A673 (cell line): ENCODE measurements at regions not wholly inside any gene's neighbourhood (a gene's known extent, or its start where the extent isn't known, plus 50 kb on each side); places are given as distances from the start of the nearest gene placed in this dataset.
"Not testable (repeated sequence)": the region's sequence is repeated elsewhere in the genome, so short reads cannot be mapped to it uniquely, and the experiment has no call there.

Source experiments
- CTCF ChIP-seq: fragments of 300-800, 200-600 bp; sonication (generic); conservative IDR thresholded peaks from 2 replicates; pipeline ENCODE4 v1.5.1; 2017; ENCODE audit warnings: low read depth, mild to moderate bottlenecking, antibody characterized with exemption, low read length, moderate library complexity, mixed read lengths
- EZH2 ChIP-seq: fragments of 200-600 bp; sonication (generic); IDR thresholded peaks from 2 replicates; pipeline ENCODE4 v1.6.1; 2017; ENCODE audit warnings: borderline replicate concordance, low read depth, mild to moderate bottlenecking, mixed read lengths, antibody characterized with exemption, low read length; ENCODE audit not compliant: poor library complexity, severe bottlenecking

- TF ChIP-seq CTCF, EZH2: not testable (repeated sequence)
These were observed 56.2 kb downstream of the SPATA31A6 start for GRCh38 chr9:42239445-42240260.
